Ovary (tissue), 3 donors: ENCODE measurements at regions not wholly inside any gene's neighbourhood (a gene's known extent, or its start where the extent isn't known, plus 50 kb on each side); places are given as distances from the start of the nearest gene placed in this dataset.

Experiments used
- EP300 ChIP-seq: sonication (generic); formaldehyde crosslinking; IDR thresholded peaks from one replicate; pipeline ENCODE4 v1.6.1; 2017; ENCODE audit warnings: antibody characterized with exemption
- TF ChIP-seq, protein P1 (sequence below), 3 donors: fragments of 450-650 bp in 2 of 3; fragments of 200-600 bp in 1 of 3; IDR thresholded peaks; one replicate each; pipeline versions ENCODE4 v1.5.1 to v1.8.0; 2016 to 2022; ENCODE audit warnings: antibody characterized with exemption in 3 of 3, mild to moderate bottlenecking in 1 of 3
- donor health status: DM: no; HTN: no; CAD: no.

DNA sequence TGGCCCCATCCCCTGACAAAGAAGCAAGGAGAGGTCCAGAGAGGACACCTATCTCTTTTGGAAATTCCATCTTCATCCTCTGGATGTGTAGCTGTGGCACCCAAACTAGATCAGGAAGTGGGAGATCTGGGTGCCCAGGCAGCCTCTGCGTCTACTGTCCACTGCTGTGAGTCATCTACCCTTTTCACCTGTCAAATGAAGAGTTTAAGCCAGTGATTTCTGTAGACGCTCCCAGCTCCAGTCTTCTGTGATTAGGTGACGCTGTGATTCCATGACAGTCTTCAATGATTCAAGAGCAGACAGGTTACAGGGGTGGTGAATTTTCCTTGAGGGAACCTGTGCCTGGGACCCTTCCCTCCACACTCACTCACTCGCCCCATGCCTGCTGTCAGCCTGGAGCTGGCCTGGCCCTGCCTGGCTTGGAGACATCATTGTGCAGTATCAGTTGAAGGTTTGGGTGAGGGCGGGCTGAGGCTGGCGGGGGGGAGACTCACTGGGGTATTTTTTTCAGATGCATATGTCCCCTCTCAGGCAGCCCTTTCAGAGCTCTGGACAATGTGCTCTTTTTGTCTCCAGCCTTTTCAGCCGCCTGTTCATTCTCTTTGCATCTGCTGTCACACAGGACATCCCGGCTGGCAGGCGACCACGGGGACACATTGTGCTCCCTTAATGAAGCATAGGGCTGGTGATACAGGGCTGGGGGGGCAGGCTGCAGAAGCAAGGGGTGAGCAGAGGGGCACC lies 56.8 kb upstream of the PARP11 start:
- TF ChIP-seq, protein P1, sequence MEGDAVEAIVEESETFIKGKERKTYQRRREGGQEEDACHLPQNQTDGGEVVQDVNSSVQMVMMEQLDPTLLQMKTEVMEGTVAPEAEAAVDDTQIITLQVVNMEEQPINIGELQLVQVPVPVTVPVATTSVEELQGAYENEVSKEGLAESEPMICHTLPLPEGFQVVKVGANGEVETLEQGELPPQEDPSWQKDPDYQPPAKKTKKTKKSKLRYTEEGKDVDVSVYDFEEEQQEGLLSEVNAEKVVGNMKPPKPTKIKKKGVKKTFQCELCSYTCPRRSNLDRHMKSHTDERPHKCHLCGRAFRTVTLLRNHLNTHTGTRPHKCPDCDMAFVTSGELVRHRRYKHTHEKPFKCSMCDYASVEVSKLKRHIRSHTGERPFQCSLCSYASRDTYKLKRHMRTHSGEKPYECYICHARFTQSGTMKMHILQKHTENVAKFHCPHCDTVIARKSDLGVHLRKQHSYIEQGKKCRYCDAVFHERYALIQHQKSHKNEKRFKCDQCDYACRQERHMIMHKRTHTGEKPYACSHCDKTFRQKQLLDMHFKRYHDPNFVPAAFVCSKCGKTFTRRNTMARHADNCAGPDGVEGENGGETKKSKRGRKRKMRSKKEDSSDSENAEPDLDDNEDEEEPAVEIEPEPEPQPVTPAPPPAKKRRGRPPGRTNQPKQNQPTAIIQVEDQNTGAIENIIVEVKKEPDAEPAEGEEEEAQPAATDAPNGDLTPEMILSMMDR (IDR thresholded peaks at IDR 0.05), result no peak
- TF ChIP-seq EP300, result no peak
